ENCODE measurements at regions not wholly inside any gene's neighbourhood (a gene's known extent, or its start where the extent isn't known, plus 50 kb on each side); places are given as distances from the start of the nearest gene placed in this dataset.

- Histone ChIP-seq H3K9ac (ENCODE audit: low read length) (no peak overlapping the region), H3K9me3 (replicated peaks; ENCODE audit: insufficient read depth, low read length) (no peaks in the 10 kb centered on the region), H3K4me1 (ENCODE audit: low read length) (no peaks in the 10 kb centered on the region), H4K20me1 (ENCODE audit: insufficient read depth, low read length) (no peaks in the 10 kb centered on the region), H3K79me2 (ENCODE audit: low read length) (no peaks in the 10 kb centered on the region), H3K27me3 (replicated peaks; ENCODE audit: insufficient read depth, low read length) (no peaks in the 10 kb centered on the region), H2AFZ (ENCODE audit: low read length) (no peak overlapping the region), H3K36me3 (replicated peaks; ENCODE audit: insufficient read depth, low read length) (no peaks in the 10 kb centered on the region), H3F3A (ENCODE audit: insufficient read depth, low read length) (no peaks in the 10 kb centered on the region), H3K4me2 (ENCODE audit: low read depth, low read length) (no peak overlapping the region), H3K9me2 (replicated peaks; ENCODE audit: insufficient read depth, low read length) (no peaks in the 10 kb centered on the region), H3K4me3 (ENCODE audit: low read length) (no peak overlapping the region), H3K27ac (ENCODE audit: low read length) (no peak overlapping the region)
- TF ChIP-seq CTCF (IDR thresholded peaks at IDR 0.05; ENCODE audit: low read length), result no peak
- no peak for TF ChIP-seq EZH2 (optimal IDR thresholded peaks at IDR 0.05; ENCODE audit: low read depth, low read length)
- no peak for TF ChIP-seq EZH2phosphoT487 (IDR thresholded peaks at IDR 0.05; ENCODE audit: low read length)
- no peak for DNase-seq
Measured at GRCh38 chr1:209377995-209378394, 205.5 kb upstream of the CAMK1G start.

- no peak for TF ChIP-seq EZH2phosphoT487 (IDR thresholded peaks at IDR 0.05; ENCODE audit: low read length)
- no peak for TF ChIP-seq CTCF (IDR thresholded peaks at IDR 0.05; ENCODE audit: low read length)
- no peak for TF ChIP-seq EZH2 (optimal IDR thresholded peaks at IDR 0.05; ENCODE audit: low read depth, low read length)
- Histone ChIP-seq H3F3A (ENCODE audit: insufficient read depth, low read length) (no peaks in the 10 kb centered on the region), H3K9me2 (replicated peaks; ENCODE audit: insufficient read depth, low read length) (no peaks in the 10 kb centered on the region), H3K27ac (ENCODE audit: low read length) (no peak overlapping the region), H3K4me3 (ENCODE audit: low read length) (no peak overlapping the region), H3K9ac (ENCODE audit: low read length) (no peak overlapping the region), H2AFZ (ENCODE audit: low read length) (no peak overlapping the region), H3K79me2 (ENCODE audit: low read length) (no peaks in the 10 kb centered on the region), H3K36me3 (replicated peaks; ENCODE audit: insufficient read depth, low read length) (no peaks in the 10 kb centered on the region), H3K4me2 (ENCODE audit: low read depth, low read length) (no peak overlapping the region), H3K9me3 (replicated peaks; ENCODE audit: insufficient read depth, low read length) (no peaks in the 10 kb centered on the region), H3K27me3 (replicated peaks; ENCODE audit: insufficient read depth, low read length) (no peaks in the 10 kb centered on the region), H4K20me1 (ENCODE audit: insufficient read depth, low read length) (no peaks in the 10 kb centered on the region), H3K4me1 (ENCODE audit: low read length) (no peaks in the 10 kb centered on the region)
- no peak for DNase-seq
Measured at GRCh38 chr1:209379280-209379679, 204.2 kb upstream of the CAMK1G start.

- H3K4me3 ChIP-seq (ENCODE audit: low read length), result no peak overlapping the region
- H3K9me3 ChIP-seq (replicated peaks; ENCODE audit: insufficient read depth, low read length), result no peaks in the 10 kb centered on the region
- H3F3A ChIP-seq (ENCODE audit: insufficient read depth, low read length), result no peaks in the 10 kb centered on the region
- no peak overlapping the region for H3K27ac ChIP-seq (ENCODE audit: low read length)
- no peaks in the 10 kb centered on the region for H3K79me2 ChIP-seq (ENCODE audit: low read length)
- H3K9ac ChIP-seq (ENCODE audit: low read length), result no peak overlapping the region
- no peaks in the 10 kb centered on the region for H3K9me2 ChIP-seq (replicated peaks; ENCODE audit: insufficient read depth, low read length)
- no peaks in the 10 kb centered on the region for H3K4me1 ChIP-seq (ENCODE audit: low read length)
- H2AFZ ChIP-seq (ENCODE audit: low read length), result no peak overlapping the region
- DNase-seq, result no peak
- H4K20me1 ChIP-seq (ENCODE audit: insufficient read depth, low read length), result no peaks in the 10 kb centered on the region
- TF ChIP-seq EZH2 (optimal IDR thresholded peaks at IDR 0.05; ENCODE audit: low read depth, low read length) (no peak), CTCF (IDR thresholded peaks at IDR 0.05; ENCODE audit: low read length) (no peak), EZH2phosphoT487 (IDR thresholded peaks at IDR 0.05; ENCODE audit: low read length) (no peak)
- no peaks in the 10 kb centered on the region for H3K27me3 ChIP-seq (replicated peaks; ENCODE audit: insufficient read depth, low read length)
- H3K4me2 ChIP-seq (ENCODE audit: low read depth, low read length), result no peak overlapping the region
- no peaks in the 10 kb centered on the region for H3K36me3 ChIP-seq (replicated peaks; ENCODE audit: insufficient read depth, low read length)
Measured at GRCh38 chr1:209380420-209380819, 203.1 kb upstream of the CAMK1G start.

Measured in MM.1S (cell line).